HuH-7 (cell line): ENCODE measurements at regions not wholly inside any gene's neighbourhood (a gene's known extent, or its start where the extent isn't known, plus 50 kb on each side); places are given as distances from the start of the nearest gene placed in this dataset.
"Not testable (repeated sequence)": the region's sequence is repeated elsewhere in the genome, so short reads cannot be mapped to it uniquely, and the experiment has no call there.

ENCODE experiments used
- DNase-seq: peaks from one replicate; pipeline ENCODE4 v3.0.0; 2011; ENCODE audit warnings: low spot score

DNA sequence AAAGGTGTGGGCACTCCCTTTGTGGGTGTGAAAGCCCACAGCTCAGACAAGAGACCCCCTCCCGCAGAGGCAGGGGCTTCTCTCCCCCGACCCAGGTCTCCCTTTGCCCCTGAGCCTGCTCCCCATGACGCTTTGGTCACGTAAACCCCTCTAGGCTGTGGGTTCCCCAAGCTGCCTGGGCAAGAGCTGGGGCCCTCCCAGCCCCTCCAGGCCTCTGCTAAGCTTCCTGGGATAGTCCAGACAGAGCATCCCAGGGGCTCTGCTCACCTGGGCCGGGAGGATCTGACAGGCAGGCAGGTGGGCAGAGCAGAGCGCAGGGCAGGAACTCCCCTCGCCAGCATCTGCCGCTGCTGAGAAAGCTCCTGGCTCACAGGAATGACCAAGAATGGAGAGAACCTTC is 177.3 kb downstream of the BANP start:
- no peak for DNase-seq

DNA sequence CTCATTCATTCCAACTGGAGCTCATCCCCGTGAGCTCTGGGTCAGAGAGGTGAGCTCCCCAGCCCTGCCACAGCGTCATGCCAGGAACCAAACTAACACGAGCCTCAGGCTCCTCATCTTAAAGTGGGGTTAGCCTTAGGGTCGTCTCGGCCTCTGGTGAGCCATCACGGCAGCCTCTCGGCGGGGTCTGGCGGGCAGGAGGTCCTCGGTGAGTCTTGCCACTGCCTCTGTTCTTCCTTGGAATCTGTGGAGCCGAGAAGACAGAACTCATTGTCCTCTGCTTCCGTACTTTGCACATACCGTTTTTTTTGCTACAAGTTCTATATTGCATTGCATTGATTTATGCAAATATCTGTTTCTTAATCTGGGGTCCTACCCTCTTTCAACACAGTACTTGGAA is 177.9 kb downstream of the BANP start:
- not testable (repeated sequence) for DNase-seq

DNA sequence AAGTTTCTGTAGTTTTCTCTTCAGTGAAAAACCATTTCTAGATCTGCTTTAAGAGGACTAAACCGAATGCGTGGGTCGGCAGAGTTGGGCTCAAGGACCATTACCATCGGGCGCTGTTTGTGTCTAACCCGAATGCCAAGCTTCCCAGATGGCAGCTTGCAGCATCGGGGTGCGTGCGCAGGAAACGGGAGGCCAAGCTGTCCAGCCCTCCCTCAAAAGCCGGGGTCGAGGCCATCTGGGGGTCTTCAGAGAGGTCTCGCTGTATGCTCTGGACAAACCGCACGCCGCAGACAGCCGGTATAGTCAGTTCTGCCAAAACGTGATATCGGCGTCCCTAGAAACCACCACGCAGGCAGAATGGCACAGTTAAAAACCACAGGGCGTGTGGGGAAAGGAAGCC is 178.8 kb downstream of the BANP start:
- no peak for DNase-seq

DNA sequence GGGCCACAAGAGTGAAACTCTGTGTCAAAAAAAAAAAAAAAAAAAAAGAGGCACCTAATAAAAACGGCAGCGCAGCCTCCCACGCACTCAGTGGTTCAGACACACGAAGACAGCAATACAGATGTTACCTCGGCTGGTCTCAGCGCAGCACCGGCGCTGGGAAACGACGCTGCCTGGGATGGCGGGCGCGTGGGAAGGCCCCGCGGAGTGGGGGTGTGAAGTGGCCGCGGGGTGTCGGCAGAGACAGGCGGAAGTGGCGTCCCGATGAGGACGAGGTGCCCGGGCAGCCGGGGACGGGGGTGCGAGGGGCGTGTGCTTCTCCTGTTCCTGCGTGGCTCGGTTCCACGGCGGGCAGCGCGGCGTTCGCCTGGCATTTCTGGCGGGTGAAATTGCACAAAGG is 179.4 kb downstream of the BANP start:
- DNase-seq: no peak

DNA sequence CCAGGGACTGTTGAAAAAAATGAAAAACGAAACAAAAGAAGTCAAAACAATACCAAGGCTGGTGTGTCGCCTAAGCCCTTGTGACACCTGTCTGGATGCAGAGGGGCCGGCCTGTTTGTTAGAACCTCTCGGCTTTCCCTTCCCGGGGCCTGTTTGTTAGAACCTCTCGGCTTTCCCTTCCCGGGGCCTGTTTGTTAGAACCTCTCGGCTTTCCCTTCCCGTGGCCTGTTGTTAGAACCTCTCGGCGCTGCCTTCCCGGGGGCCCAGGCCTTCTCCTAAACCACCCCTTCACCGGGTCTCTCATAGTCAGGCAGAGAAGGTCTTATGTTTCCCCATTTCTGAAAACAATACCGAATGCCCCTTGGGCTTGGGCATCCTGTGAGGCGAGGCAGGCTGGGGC is 180.0 kb downstream of the BANP start:
- no peak for DNase-seq

DNA sequence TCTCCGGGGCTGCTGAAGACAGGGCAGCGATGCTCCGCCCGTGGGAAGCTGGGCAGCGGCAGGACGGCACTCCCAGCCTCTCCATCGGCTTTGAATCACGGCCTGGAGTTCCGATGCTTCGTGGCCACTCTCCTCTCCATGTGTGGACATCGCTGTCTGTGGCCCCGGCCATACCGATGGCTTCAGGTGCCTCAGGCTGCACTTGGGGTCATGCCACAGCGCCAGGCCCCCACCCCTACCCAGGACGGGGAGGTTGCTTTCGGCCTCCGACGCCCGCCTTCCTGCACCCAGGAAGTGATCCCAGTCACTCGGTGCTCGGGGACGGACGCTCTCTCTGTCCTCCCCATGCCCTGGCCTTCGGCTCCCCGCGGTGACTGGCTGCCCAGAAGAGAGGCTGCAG is 180.7 kb downstream of the BANP start:
- DNase-seq: no peak

DNA sequence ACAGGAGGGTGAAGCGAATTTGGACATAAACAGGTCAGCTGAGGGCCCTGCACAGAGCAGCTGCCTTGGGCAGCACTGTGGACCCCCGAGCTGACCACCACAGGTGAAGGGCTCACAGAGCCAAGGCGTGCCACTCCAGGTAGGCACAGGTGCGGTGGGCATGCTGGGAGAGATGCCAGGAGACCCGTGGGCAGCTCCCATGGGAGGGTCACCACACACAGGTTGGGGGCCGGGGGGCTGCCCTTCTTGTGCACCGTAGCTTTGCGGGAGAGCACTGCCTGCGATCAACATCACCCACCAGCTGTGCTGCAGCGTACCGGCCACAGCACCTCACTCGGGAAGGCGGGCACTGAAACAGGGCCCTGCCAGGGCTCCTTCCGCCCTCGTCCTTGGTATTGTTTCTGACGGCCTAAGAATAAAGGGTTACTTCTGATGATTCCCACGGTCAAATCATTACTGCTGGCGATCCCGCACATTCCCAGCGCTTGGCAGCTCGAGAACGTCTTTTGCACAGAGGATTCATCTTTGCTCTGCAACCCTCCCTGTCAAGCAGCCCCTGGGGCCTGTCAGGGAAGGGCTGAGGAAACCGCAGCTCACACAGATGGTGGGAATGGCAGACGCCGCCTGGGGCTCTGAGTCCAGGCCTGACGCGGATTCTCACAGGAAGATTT is 181.7 kb downstream of the BANP start:
- no peak for DNase-seq

DNA sequence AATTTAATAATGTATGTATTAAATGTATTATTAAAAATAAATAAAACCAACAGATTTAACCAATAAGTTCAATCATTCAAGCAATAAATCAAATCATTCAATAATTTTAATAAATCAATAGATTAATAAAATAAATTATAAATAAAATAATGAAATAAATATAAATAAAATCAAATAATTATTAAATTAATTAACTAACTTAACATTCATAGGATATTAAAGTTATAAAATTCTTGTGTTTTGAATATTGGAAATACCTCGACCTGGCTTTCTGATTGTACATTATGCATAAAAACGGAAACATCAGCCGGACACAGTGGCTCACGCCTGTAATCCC is 182.2 kb downstream of the BANP start:
- no peak for DNase-seq

DNA sequence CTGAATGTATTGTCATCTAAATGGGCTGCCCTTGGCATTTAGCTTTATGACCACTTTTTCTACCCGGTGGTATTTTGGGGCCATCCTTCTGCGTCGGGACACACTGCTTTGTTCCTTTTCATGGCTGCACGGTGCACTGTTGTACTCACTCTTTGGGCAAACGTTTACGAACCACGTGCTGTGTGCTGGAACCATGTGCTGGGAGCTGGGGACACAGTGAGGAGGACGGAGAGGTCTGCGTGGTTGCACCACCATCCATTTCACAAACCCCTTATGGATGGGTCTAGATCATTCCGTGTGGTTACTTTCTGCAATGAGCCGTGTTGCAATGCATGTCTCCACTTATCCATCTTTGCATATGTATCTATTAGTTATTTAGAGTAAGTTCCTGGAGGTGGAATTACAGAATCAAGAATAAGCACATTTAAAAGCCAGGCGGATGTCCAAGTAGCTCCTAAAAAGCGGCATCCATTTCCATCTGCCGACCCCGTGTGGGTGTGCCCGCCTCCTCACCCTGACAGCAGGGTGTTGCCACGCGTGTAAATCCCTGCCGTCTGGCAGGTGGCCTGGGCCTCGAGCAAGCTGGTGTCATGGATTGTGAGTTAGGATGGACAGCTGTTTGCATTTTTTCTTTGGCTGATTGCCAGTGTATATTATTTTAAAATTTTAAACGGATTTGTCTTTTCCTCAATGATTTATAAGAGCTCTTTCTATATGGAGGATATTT is 183.1 kb downstream of the BANP start:
- DNase-seq: not testable (repeated sequence)

DNA sequence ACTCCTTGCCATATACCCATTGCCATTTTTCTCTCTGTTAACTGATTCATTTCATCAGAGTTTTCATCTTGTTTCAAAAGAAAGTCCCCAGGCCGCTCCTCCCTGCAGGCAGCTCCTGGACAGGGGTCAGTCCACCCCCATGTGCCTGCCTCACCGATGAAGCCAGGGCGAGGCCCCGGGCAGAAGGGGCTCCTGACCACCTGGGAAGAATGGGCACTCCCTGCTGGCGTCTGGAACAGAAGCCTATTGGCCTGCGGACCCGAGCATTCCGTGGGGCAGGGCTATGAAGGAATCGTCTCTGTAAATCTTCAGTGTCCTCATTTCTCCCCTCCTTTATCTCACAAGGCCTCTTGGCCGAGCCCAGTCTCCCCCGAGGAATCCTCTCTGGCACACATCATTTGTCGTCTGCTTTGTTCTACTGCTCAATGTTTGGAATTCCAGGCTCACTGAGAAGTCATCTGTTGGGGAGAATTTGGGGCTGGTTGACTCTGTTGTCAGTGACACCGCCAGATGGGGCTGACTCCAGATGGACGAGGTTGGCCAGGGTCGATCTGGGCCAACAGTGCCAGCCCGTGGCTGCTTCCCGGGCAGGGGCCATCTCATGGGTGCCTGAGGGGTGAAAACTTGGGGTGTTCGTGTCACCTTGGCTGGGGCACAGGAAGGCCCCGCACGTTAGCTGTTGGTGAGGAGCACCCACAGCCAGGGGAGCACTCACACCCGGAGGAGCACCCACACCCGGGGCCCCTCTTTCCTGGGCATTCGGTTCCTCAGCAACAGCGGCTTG is 183.9 kb downstream of the BANP start:
- not testable (repeated sequence) for DNase-seq

DNA sequence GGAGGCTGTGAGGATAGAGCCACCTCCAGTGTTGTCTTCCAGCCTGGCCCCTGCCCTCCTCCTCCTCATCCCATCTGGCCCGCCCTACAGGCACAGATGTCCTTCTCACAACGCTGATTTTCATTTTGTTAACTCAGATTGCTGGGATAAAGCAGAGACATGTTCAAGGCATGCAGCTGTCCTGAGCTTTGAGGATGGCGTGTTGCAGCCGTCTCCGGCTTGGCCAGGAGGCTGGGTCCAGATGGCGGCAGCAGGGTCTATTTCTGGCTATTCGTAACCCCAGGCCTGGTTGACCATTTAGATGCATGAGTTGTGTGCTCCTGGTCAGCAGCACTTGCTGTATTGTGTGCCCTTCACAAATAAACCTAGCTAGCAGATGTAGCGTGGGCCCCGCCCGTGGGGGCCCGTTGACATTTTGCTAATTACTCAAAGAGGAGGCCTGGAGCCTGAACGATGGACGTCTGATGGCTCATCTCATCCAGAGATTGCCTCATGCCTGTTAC is 185.0 kb downstream of the BANP start:
- not testable (repeated sequence) for DNase-seq

DNA sequence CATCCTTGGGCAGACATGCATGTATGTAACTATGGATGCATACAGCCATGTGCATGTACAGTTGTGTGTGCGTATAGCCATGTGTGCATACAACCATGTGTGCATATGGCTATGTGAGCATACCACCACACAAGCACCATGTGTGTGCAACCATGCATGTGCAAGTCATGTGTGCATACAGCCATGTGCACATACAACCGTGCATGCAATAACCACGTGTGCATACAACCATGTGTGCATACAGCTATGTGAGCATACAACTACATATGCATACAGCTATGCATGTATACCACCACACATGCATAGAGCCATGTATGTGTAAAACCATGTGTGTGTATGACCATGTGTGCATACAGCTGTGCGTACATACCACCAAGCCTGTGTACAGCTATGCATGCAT is 185.7 kb downstream of the BANP start:
- DNase-seq: not testable (repeated sequence)

DNA sequence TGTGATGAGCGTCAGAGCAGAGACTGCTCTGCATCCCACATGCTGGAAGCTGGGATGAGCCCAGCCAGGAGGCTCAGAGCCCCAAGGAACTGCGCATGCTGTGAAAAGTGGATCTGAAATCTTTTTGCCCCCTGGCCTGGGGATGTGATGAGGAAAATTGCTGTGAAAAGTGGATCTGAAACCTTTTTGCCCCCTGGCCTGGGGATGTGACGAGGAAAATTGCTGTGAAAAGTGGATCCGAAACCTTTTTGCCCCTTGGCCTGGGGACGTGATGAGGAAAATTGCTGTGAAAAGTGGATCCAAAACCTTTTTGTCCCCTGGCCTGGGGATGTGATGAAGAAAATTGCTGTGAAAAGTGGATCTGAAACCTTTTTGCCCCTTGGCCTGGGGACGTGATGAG is 187.9 kb downstream of the BANP start:
- not testable (repeated sequence) for DNase-seq

DNA sequence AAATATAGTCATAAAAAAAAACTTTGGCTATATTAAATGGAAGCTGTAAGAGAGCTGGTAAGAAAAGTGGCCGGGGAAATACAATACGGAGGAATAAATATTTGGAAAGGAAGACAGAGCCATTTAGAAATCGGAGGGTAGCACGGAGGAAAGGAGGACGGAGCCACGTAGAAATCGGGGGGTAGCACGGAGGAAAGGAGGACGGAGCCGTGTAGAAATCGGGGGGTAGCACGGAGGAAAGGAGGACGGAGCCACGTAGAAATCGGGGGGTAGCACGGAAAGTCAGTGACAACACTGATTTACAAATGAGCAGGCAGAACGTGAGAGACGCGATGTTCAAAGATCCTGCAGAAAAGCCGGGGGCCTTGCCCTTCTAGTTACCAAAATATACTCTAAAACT is 189.0 kb downstream of the BANP start:
- not testable (repeated sequence) for DNase-seq

DNA sequence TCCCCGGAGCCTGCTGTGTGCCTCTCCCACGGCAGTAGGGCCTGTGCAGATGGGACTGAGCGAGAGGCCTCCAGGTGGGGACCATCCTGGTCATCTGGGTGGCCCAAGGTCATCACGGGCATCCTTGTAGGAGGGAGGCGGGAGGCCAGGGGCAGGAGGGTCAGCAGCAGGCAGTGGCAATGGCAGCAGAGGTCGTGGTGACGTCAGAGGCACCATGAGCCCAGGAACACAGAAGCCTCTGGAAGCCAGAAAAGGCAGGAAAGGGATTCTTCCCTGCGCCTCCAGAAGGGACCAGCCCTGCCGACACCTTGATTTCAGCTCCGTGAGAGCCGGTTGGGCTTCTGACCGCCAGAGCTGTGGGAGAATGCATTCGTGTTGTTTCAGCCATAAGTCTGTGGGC is 190.3 kb downstream of the BANP start:
- no peak for DNase-seq

DNA sequence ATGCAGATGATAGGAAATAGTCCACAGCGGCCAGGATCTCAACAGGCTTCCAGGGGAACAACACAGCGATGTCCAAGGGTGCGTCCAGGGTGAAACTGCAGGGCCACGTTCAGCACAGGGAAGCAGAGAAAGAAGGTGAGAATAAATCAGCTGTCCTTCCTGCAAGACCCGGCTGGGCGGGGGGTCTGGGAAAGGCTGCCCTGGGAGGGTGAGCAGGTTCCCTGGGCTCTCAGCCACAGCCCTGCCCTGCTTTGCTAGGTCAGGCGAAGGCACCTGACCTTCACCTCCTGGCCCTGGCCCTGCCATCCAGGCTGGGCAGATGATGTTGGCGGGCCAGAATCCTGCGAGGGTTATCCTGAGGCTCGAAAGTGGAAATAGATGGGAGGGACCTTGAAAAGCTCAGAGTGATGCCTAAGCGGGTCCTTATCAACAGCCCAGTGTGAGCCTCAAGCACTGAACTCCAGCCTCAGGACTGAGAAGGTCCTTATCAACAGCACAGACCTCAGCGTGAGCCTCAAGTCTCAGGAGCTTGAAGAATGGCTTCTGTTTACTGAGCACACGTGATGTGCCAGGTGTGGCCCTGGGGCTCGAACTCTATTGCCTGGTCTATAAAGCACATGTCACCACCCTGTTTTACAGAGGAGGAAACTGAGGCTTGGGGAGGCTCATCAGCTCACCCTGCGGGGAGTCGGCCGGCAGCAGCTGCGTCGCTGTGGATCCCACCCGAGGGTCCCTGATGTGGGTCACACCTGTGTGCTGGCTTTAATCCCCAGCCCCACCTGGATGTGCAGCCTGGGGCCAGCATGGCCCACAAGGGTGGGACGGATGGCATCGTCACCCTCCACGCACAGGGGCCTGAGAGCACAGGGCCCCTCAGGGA is 191.1 kb downstream of the BANP start:
- DNase-seq: not testable (repeated sequence)

DNA sequence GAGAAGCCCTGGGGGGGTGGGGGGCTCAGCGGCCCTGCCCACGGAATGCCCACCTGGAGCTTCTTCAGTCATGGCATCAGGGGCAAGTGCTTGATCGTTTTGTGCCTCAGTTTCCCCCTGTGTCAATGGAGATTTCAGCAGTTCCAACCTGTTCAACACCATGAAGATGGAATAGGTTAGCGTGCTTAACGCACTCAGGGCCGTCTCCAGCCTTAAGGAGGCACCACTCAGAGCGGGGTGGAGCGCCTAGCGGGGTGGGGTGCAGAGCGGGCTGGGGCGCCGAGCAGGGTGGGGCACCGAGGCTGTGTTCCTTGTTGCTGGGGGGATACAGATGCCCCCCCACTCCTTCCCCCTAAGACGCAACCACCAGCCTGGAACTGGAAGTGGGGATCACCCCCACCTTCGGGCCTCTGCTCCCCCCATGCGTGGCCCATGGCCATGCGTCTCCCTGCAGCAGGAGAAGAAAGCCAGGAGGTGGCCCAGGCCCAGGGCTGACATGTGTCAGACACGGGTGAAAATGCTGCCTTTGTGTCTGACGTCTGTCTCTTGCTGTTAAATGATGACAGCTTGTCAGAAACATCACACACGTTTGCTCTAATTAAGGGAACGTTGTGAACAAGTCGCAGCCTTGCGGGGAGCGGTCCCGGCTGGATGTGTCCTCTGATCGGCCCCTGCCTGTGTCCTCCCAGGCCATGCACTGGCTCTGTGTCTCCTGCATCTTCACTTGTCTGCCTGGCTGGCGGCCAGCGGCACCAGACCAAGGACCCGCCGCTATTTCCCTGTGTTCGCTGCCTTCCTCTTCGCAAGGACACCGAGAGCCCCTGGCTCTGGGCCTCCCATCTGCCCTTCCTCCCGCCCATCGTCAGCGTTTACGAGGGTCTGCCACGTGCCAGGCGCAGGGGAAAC is 192.1 kb downstream of the BANP start:
- not testable (repeated sequence) for DNase-seq

DNA sequence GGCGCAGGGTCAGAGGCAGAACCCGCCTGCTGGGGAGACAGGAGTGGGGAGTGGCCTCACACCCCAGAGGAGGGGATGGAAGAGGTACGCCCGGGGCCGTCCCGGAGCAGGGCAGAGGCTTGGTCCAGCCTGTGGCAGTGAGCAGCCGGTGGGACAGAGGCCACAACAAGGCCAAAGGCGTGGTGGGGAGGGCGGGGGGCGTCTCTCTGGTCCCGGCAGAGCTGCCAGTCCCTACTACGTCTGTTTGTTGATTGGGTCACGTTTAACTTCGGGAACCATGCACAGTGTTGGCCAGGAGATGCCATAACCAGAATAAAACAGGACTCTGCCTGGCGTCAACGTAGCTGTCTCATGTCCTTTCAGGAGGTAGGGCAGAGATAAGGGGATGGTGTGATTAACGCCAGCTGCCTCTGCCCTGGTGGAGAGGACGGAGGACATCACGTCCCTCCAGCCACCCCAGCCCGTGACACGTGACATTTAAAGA is 192.8 kb downstream of the BANP start:
- no peak for DNase-seq

DNA sequence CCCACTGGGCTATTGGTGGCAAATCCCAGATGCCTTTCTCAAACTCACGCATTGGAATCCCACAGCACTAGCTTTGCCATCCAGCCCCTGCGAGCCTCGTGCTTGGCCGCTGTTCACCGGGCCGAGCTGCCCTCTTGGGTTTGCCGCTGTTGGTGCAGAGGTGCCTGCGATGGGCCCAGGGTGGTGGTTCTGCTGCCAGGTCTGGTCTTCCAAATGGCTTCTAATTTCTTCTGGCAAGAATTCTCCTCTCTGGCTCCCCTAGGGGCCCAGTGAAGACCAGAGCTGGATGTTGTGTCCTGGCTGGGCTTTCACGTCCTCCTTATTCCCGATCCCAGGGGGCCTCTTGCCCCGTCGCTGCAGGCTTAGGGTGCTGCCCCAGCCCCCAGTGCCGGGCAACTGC is 194.1 kb downstream of the BANP start:
- not testable (repeated sequence) for DNase-seq

DNA sequence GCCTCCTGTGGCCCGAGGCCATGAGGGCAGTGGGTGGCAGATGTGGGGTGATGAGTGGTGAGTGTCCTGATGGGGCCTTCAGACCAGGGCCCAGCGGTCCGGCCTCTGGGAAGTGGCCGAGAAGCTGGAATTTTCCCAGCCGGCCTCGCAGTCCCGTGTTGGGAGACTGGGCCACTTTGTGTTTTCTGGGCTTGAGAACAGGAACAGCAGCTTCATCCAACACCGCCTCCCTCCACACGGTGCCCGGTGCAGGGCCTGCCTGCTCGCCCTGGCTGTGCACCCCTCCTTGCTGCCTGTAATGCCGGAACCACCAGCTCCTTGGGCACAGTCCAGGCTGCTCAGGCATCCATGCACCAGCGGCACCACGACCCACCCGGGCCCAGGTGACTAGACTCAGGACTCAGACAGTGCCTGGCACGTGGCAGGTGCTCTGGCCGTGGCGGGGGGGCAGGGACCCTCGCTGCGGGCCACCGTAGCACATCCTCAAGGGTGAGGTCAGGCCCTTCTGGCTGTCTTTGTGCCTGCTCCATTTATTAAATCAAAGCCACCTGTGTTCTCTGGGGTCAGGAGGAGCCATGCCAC is 194.7 kb downstream of the BANP start:
- not testable (repeated sequence) for DNase-seq
